H1 (cell line): ENCODE measurements at regions not wholly inside any gene's neighbourhood (a gene's known extent, or its start where the extent isn't known, plus 50 kb on each side); places are given as distances from the start of the nearest gene placed in this dataset.
"Not testable (repeated sequence)": the region's sequence is repeated elsewhere in the genome, so short reads cannot be mapped to it uniquely, and the experiment has no call there.

Experiments
- CTCF ChIA-PET: fragments of 300-600 bp; sonication (Branson Sonifier 250); formaldehyde crosslinking; loops from one replicate; lab custom pipeline; 2021; ENCODE audit not compliant: partially characterized antibody; lab: Charles Lee
- POLR2A ChIA-PET: fragments of 300-600 bp; sonication (Branson Sonifier 250); formaldehyde crosslinking; loops from one replicate; lab custom pipeline; 2021; ENCODE audit warnings: inconsistent platforms; ENCODE audit not compliant: partially characterized antibody; lab: Charles Lee
- DNase-seq, 2 experiments: peaks; one replicate each; pipeline versions ENCODE4 v3.0.0 to v3.0.0-alpha.2; 2010 to 2022; ENCODE audit warnings: low spot score in 2 of 2, low read depth in 1 of 2, mixed read lengths in 1 of 2
- FAIRE-seq: peaks from 2 replicates; lab custom pipeline; 2011; peaks lifted over from hg19 to GRCh38; lab: Jason Lieb, UNC
- H2AFZ ChIP-seq: 2 replicates; pipeline ENCODE4 v1.8.1; 2012; ENCODE audit warnings: low read length, inconsistent platforms
- H2AK5ac ChIP-seq: 2 replicates; pipeline ENCODE4 v1.6.1; 2013; ENCODE audit warnings: low read depth, low read length
- H2BK120ac ChIP-seq: replicated peaks from 2 replicates; pipeline ENCODE3; 2013; ENCODE audit warnings: low read depth, low read length, inconsistent platforms
- H2BK12ac ChIP-seq: 2 replicates; pipeline ENCODE4 v1.6.1; 2013; ENCODE audit warnings: low read depth, low read length
- H2BK15ac ChIP-seq: 2 replicates; pipeline ENCODE4 v1.6.1; 2013; ENCODE audit warnings: low read length
- H2BK20ac ChIP-seq: 2 replicates; pipeline ENCODE4 v1.6.1; 2013; ENCODE audit warnings: low read length
- H2BK5ac ChIP-seq: 2 replicates; pipeline ENCODE4 v1.6.1; 2013; ENCODE audit warnings: low read depth, low read length
- H3K14ac ChIP-seq: 2 replicates; pipeline ENCODE4 v1.6.1; 2013; ENCODE audit warnings: inconsistent platforms; ENCODE audit not compliant: insufficient read length
- H3K18ac ChIP-seq: 2 replicates; pipeline ENCODE4 v1.6.1; 2013; ENCODE audit warnings: low read length; ENCODE audit errors: extremely low read depth
- H3K23ac ChIP-seq: 2 replicates; pipeline ENCODE4 v1.6.1; 2013; ENCODE audit warnings: inconsistent platforms; ENCODE audit not compliant: insufficient read length
- H3K23me2 ChIP-seq: 2 replicates; pipeline ENCODE4 v1.6.1; 2013; ENCODE audit warnings: low read depth, low read length
- H3K27ac ChIP-seq: 2 replicates; pipeline ENCODE4 v1.6.1; 2011; ENCODE audit warnings: low read depth, low read length, inconsistent platforms
- H3K27me3 ChIP-seq, 4 experiments: replicated peaks in 1 of 4; 1 replicate in 1 of 4; 2 replicates in 3 of 4; pipeline versions ENCODE4 v1.6.1 to v1.8.1; 2011 to 2013; ENCODE audit warnings: low read length in 3 of 4, mild to moderate bottlenecking in 3 of 4, inconsistent platforms in 2 of 4, mixed read lengths in 2 of 4, moderate library complexity in 1 of 4; ENCODE audit not compliant: control insufficient read depth in 3 of 4, insufficient read depth in 3 of 4; ENCODE audit errors: extremely low read depth in 1 of 4
- H3K36me3 ChIP-seq, 4 experiments: 2 replicates each; pipeline versions ENCODE4 v1.6.1 to v1.8.1; 2011 to 2013; ENCODE audit warnings: mild to moderate bottlenecking in 4 of 4, low read length in 3 of 4, moderate library complexity in 2 of 4, control low read depth in 1 of 4, inconsistent platforms in 1 of 4; ENCODE audit not compliant: insufficient read depth in 4 of 4, control insufficient read depth in 2 of 4
- H3K4ac ChIP-seq: replicated peaks from 2 replicates; pipeline ENCODE3; 2013; ENCODE audit warnings: low read length, low read depth, mixed read lengths, inconsistent platforms; ENCODE audit not compliant: insufficient read length
- H3K4me1 ChIP-seq, 4 experiments: replicated peaks in 1 of 4; 1 replicate in 1 of 4; 2 replicates in 3 of 4; pipeline versions ENCODE4 v1.6.1 to v1.8.1; 2011 to 2013; ENCODE audit warnings: low read length in 3 of 4, inconsistent platforms in 2 of 4, mixed read lengths in 1 of 4; ENCODE audit not compliant: insufficient read depth in 4 of 4, control insufficient read depth in 3 of 4
- H3K4me2 ChIP-seq, 2 experiments: 2 replicates each; pipeline versions ENCODE4 v1.6.1 to v1.8.1; 2011 to 2013; ENCODE audit warnings: low read depth in 2 of 2, low read length in 2 of 2, control low read depth in 1 of 2, inconsistent platforms in 1 of 2, mild to moderate bottlenecking in 1 of 2; ENCODE audit not compliant: insufficient read depth in 1 of 2
- H3K4me3 ChIP-seq, 4 experiments: fragments of 200-600, 300-600 bp in 1 of 4; sonication (generic), shearing (Covaris generic), sonication (Bioruptor Twin) in 1 of 4; 2 replicates each; pipeline versions ENCODE4 v1.5.1 to v1.8.1; 2011 to 2016; ENCODE audit warnings: low read length in 4 of 4, low read depth in 3 of 4, control low read depth in 2 of 4, inconsistent platforms in 2 of 4, mild to moderate bottlenecking in 2 of 4, mixed read lengths in 1 of 4, moderate library complexity in 1 of 4; ENCODE audit not compliant: insufficient read depth in 2 of 4; ENCODE audit errors: extremely low read depth in 1 of 4
- H3K56ac ChIP-seq: replicated peaks from 2 replicates; pipeline ENCODE3; 2013; ENCODE audit warnings: low read depth, mild to moderate bottlenecking, mixed read lengths, low read length, inconsistent platforms; ENCODE audit not compliant: insufficient read length
- H3K79me1 ChIP-seq: 2 replicates; pipeline ENCODE4 v1.6.1; 2013; ENCODE audit warnings: low read depth, low read length, control low read depth
- H3K79me2 ChIP-seq, 2 experiments: 2 replicates each; pipeline versions ENCODE4 v1.6.1 to v1.8.1; 2012 to 2013; ENCODE audit warnings: low read length in 2 of 2, mild to moderate bottlenecking in 2 of 2, inconsistent platforms in 1 of 2; ENCODE audit not compliant: insufficient read depth in 2 of 2, control insufficient read depth in 1 of 2
- H3K9ac ChIP-seq, 4 experiments: replicated peaks in 1 of 4; 1 replicate in 1 of 4; 2 replicates in 3 of 4; pipeline versions ENCODE4 v1.6.1 to v1.8.1; 2011 to 2013; ENCODE audit warnings: low read depth in 3 of 4, low read length in 3 of 4, control low read depth in 2 of 4, mild to moderate bottlenecking in 2 of 4, moderate library complexity in 2 of 4, inconsistent platforms in 1 of 4; ENCODE audit errors: extremely low read depth in 1 of 4
- H3K9me3 ChIP-seq, 2 experiments: 2 replicates each; pipeline versions ENCODE4 v1.6.1 to v1.8.1; 2012 to 2013; ENCODE audit warnings: mild to moderate bottlenecking in 2 of 2, moderate library complexity in 2 of 2, control low read depth in 1 of 2, inconsistent platforms in 1 of 2, low read depth in 1 of 2, low read length in 1 of 2, mixed read lengths in 1 of 2; ENCODE audit not compliant: insufficient read depth in 2 of 2
- H4K20me1 ChIP-seq, 2 experiments: replicated peaks in 1 of 2; 2 replicates each; pipeline versions ENCODE3 to v1.8.1; 2011 to 2013; ENCODE audit warnings: inconsistent platforms in 2 of 2, low read length in 2 of 2, mild to moderate bottlenecking in 1 of 2; ENCODE audit not compliant: insufficient read depth in 2 of 2, control insufficient read depth in 1 of 2
- H4K5ac ChIP-seq: 2 replicates; pipeline ENCODE4 v1.6.1; 2013; ENCODE audit warnings: low read length, low read depth, mixed read lengths, inconsistent platforms; ENCODE audit not compliant: insufficient read length
- H4K8ac ChIP-seq: 2 replicates; pipeline ENCODE4 v1.8.0; 2013; ENCODE audit warnings: mild to moderate bottlenecking, moderate library complexity, low read length, inconsistent platforms; ENCODE audit not compliant: insufficient read depth; ENCODE audit errors: extremely low read depth
- H4K91ac ChIP-seq: replicated peaks from 2 replicates; pipeline ENCODE3; 2013; ENCODE audit warnings: low read length, mixed read lengths, inconsistent platforms; ENCODE audit not compliant: insufficient read length

- H3K4me3 ChIP-seq, H3K23ac ChIP-seq, H4K8ac ChIP-seq, FAIRE-seq, H2BK12ac ChIP-seq, H2BK120ac ChIP-seq, H3K27ac ChIP-seq, H3K79me2 ChIP-seq, H3K56ac ChIP-seq, H3K36me3 ChIP-seq, H3K79me1 ChIP-seq, H3K4me1 ChIP-seq, H4K91ac ChIP-seq, CTCF ChIA-PET, H3K4me2 ChIP-seq, H3K14ac ChIP-seq, H3K4ac ChIP-seq, H2AFZ ChIP-seq, H3K9me3 ChIP-seq, H3K27me3 ChIP-seq, DNase-seq, POLR2A ChIA-PET, H2BK5ac ChIP-seq, H2AK5ac ChIP-seq, H3K23me2 ChIP-seq, H2BK20ac ChIP-seq, H2BK15ac ChIP-seq, H4K20me1 ChIP-seq, H3K9ac ChIP-seq, H4K5ac ChIP-seq, H3K18ac ChIP-seq: not testable (repeated sequence)
These were observed 786.9 kb downstream of the TTLL7 start for GRCh38 chr1:83212033-83212432.
